HG02870 (cell line): ENCODE measurements at regions not wholly inside any gene's neighbourhood (a gene's known extent, or its start where the extent isn't known, plus 50 kb on each side); places are given as distances from the start of the nearest gene placed in this dataset.

Experiments used
- ATAC-seq: cut with Tn5 transposase; IDR thresholded peaks from one replicate; pipeline ENCODE4 v1.9.1; 2021; ENCODE audit warnings: mild to moderate bottlenecking, moderate library complexity; ENCODE audit not compliant: unreplicated experiment

- ATAC-seq: peak; percentile 88
Measured at GRCh38 chr6:21648475-21649050, 55.0 kb downstream of the SOX4 start.

GRCh38 chr6:21653323-21653722 lies 59.8 kb downstream of the SOX4 start:
- no peak for ATAC-seq

- no peak for ATAC-seq
Measured at GRCh38 chr6:21653905-21654304, 60.4 kb downstream of the SOX4 start.

- ATAC-seq: no peak
Measured at GRCh38 chr6:21654361-21654760, 60.8 kb downstream of the SOX4 start.

- no peak for ATAC-seq
Measured at GRCh38 chr6:21663966-21664313, 70.4 kb downstream of the SOX4 start.

- no peak for ATAC-seq
Measured at GRCh38 chr6:21664314-21665109, 71.0 kb downstream of the SOX4 start.

- ATAC-seq: no peak
Measured at GRCh38 chr6:21665110-21665391, 71.5 kb downstream of the SOX4 start.

- no peak for ATAC-seq
Measured at GRCh38 chr6:21665392-21666200, 72.0 kb downstream of the SOX4 start.

- no peak for ATAC-seq
Measured at GRCh38 chr6:21666201-21666691, 72.7 kb downstream of the SOX4 start.

- ATAC-seq: no peak
Measured at GRCh38 chr6:21666853-21667681, 73.5 kb downstream of the SOX4 start.

- ATAC-seq: no peak
Measured at GRCh38 chr6:21668795-21669194, 75.2 kb downstream of the SOX4 start.

- ATAC-seq: no peak
Measured at GRCh38 chr6:21676769-21677168, 83.2 kb downstream of the SOX4 start.

- ATAC-seq: no peak
Measured at GRCh38 chr6:21678990-21679389, 85.4 kb downstream of the SOX4 start.

- no peak for ATAC-seq
Measured at GRCh38 chr6:21679761-21680265, 86.3 kb downstream of the SOX4 start.

- ATAC-seq: no peak
Measured at GRCh38 chr6:21680611-21681010, 87.1 kb downstream of the SOX4 start.

GRCh38 chr6:21690489-21690888 lies 96.9 kb downstream of the SOX4 start:
- ATAC-seq: no peak

- no peak for ATAC-seq
Measured at GRCh38 chr6:21691685-21692346, 98.3 kb downstream of the SOX4 start.

- no peak for ATAC-seq
Measured at GRCh38 chr6:21692721-21693120, 99.2 kb downstream of the SOX4 start.

GRCh38 chr6:21694168-21694567 lies 100.6 kb downstream of the SOX4 start:
- ATAC-seq: no peak

GRCh38 chr6:21707524-21708319 lies 114.2 kb downstream of the SOX4 start:
- ATAC-seq: no peak
